OCI-M1 (cell line): ENCODE measurements at regions not wholly inside any gene's neighbourhood (a gene's known extent, or its start where the extent isn't known, plus 50 kb on each side); places are given as distances from the start of the nearest gene placed in this dataset.
"Not testable (repeated sequence)": the region's sequence is repeated elsewhere in the genome, so short reads cannot be mapped to it uniquely, and the experiment has no call there.

Source experiments
- DNase-seq: peaks from one replicate; lab custom pipeline; 2025; lab: John Stamatoyannopoulos, UW

GRCh38 chr12:125772403-125772802 is 707.2 kb downstream of the AACS start:
- no peak for DNase-seq

GRCh38 chr12:125773033-125773640 is 707.9 kb downstream of the AACS start:
- peak; percentile 81 for DNase-seq

- no peak for DNase-seq
Observed at GRCh38 chr12:125775507-125775906, 710.3 kb downstream of the AACS start.

GRCh38 chr12:125776212-125776611 is 711.0 kb downstream of the AACS start:
- DNase-seq = no peak

- DNase-seq = no peak
Observed at GRCh38 chr12:125786143-125786542, 720.9 kb downstream of the AACS start.

GRCh38 chr12:125794401-125794800 is 729.2 kb downstream of the AACS start:
- no peak for DNase-seq

- DNase-seq = no peak
Observed at GRCh38 chr12:125797421-125798175, 732.4 kb downstream of the AACS start.

- DNase-seq = no peak
Observed at GRCh38 chr12:125804660-125805059, 739.4 kb downstream of the AACS start.

- DNase-seq = no peak
Observed at GRCh38 chr12:125824276-125824675, 759.0 kb downstream of the AACS start.

GRCh38 chr12:125835852-125836251 is 770.6 kb downstream of the AACS start:
- no peak for DNase-seq

- no peak for DNase-seq
Observed at GRCh38 chr12:125836647-125837046, 771.4 kb downstream of the AACS start.

GRCh38 chr12:125841332-125841731 is 776.1 kb downstream of the AACS start:
- DNase-seq = no peak

GRCh38 chr12:125852116-125852515 is 786.9 kb downstream of the AACS start:
- DNase-seq = no peak

GRCh38 chr12:125852679-125853078 is 787.4 kb downstream of the AACS start:
- no peak for DNase-seq

- no peak for DNase-seq
Observed at GRCh38 chr12:125853670-125854069, 788.4 kb downstream of the AACS start.

- no peak for DNase-seq
Observed at GRCh38 chr12:125856366-125856765, 791.1 kb downstream of the AACS start.

GRCh38 chr12:125856896-125857295 is 791.7 kb downstream of the AACS start:
- DNase-seq = no peak

- DNase-seq = no peak
Observed at GRCh38 chr12:125860672-125861288, 795.5 kb downstream of the AACS start.

- no peak for DNase-seq
Observed at GRCh38 chr12:125861299-125862281, 796.4 kb downstream of the AACS start.

GRCh38 chr12:125865236-125865635 is 800.0 kb downstream of the AACS start:
- not testable (repeated sequence) for DNase-seq

GRCh38 chr12:125871811-125872594 is 806.8 kb downstream of the AACS start:
- DNase-seq = no peak
